ENCODE measurements at regions not wholly inside any gene's neighbourhood (a gene's known extent, or its start where the extent isn't known, plus 50 kb on each side); places are given as distances from the start of the nearest gene placed in this dataset.

DNA sequence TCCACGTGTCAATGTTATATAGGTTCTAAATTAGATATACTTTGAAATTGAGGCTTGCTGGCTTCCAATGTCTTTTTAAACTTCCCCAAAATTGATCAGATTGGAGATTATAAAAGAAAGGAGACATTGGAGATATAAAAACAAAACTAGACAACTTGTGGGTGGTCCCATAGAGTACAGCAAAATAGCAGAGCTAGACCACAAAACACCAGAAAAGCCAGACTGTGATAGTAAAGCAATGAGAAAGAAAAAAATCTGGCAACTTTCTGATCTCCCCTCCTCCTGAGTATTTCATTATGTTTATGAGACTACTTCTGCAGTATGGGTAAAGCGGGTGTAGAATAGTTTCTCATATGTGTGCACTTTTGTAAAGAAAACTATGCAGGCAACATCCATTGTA lies 713.8 kb upstream of the MEF2C start:
- DNase-seq (ENCODE audit: low spot score in 2 of 2) = no peak
- TF ChIP-seq, protein P1, sequence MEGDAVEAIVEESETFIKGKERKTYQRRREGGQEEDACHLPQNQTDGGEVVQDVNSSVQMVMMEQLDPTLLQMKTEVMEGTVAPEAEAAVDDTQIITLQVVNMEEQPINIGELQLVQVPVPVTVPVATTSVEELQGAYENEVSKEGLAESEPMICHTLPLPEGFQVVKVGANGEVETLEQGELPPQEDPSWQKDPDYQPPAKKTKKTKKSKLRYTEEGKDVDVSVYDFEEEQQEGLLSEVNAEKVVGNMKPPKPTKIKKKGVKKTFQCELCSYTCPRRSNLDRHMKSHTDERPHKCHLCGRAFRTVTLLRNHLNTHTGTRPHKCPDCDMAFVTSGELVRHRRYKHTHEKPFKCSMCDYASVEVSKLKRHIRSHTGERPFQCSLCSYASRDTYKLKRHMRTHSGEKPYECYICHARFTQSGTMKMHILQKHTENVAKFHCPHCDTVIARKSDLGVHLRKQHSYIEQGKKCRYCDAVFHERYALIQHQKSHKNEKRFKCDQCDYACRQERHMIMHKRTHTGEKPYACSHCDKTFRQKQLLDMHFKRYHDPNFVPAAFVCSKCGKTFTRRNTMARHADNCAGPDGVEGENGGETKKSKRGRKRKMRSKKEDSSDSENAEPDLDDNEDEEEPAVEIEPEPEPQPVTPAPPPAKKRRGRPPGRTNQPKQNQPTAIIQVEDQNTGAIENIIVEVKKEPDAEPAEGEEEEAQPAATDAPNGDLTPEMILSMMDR (IDR thresholded peaks at IDR 0.05) = no peak
- TF ChIP-seq POLR2A (IDR thresholded peaks at IDR 0.05) = no peak
- intact Hi-C loops (cut with DNase I; ENCODE audit: low total_unique reads) = no loop called here
- WGBS, 2 donors = 39 to 45% methylated on average over 2 of the region's 2 CpGs
- no peak overlapping the region for H3K4me3 ChIP-seq (ENCODE audit: low read depth, poor library complexity, severe bottlenecking)

DNA sequence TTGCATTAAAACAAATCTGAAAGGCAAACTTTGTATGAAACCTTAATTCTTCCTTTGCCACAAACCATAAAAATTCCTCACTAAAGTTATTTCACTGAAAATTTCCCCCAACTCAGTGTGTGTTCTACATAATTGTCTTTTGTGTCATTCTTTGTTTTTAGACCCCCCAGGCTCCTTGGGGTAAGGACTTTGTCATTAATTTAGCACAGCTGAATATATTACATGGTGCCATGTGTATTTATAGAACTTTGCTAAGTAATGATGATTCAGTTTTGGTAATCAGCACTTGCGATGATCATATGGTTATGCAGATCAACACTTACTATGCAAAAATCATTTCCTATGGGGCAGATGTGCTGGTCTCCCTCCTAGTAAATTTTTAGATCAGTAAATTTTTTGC lies 712.1 kb upstream of the MEF2C start:
- DNase-seq (ENCODE audit: low spot score in 2 of 2) = no peak
- intact Hi-C loops (cut with DNase I; ENCODE audit: low total_unique reads) = no loop called here
- WGBS, 2 donors = 61 to 77% methylated on average over 1 of the region's 1 CpG
- TF ChIP-seq POLR2A (IDR thresholded peaks at IDR 0.05) = no peak
- TF ChIP-seq, protein P1 (IDR thresholded peaks at IDR 0.05) = no peak
- no peak overlapping the region for H3K4me3 ChIP-seq (ENCODE audit: low read depth, poor library complexity, severe bottlenecking)

DNA sequence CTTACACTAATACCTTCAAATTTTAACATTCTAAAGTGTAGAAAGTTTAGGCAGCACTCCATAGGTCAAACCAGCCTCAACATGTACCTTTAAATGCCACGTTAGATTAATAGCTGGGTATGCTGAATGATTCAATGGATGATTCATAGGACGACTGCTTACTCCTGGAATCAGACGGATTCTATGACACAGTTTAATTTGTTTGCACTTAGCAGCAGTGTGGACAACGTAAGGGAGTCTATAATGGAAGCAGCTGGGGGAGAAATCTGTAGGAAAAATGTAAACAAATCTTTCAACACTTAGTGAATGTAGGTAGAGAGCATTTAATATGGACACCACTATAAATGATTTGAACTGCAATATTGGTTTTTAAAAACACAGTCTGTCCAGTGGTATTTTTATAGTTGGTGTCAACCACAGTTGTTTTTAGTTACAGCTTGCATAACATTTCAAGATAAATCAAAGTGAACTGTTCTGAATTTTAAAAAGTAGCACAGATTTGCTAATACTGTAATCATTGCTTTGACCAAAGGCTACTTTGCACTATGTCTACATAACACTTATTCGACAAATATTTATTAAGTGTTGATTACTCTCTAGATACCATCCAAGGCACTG lies 701.5 kb upstream of the MEF2C start:
- 36 to 50% methylated on average over 5 of the region's 5 CpGs for WGBS, 2 donors

DNA sequence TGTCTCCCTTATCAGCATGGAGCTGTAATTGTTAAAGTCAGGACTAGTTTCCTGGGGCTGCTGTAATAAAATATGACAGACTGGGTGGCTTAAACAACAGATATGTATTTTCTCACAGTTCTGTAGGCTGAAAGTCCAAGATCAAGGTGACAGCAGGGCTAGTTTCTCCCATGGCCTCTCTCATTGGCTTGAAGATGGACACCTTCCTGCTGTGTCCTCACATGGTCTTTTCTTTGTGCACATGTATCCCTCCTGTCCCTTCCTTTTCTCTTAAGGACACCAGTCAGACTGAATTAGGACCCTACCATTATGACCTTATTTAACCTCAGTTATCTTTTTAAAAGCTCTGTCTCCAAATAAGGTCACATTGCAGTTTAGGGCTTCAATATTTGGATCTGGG lies 700.5 kb upstream of the MEF2C start:
- TF ChIP-seq, protein P1 (IDR thresholded peaks at IDR 0.05) = no peak
- no peak for TF ChIP-seq POLR2A (IDR thresholded peaks at IDR 0.05)
- DNase-seq (ENCODE audit: low spot score in 2 of 2) = no peak
- no peak overlapping the region for H3K4me3 ChIP-seq (ENCODE audit: low read depth, poor library complexity, severe bottlenecking)
- intact Hi-C loops (cut with DNase I; ENCODE audit: low total_unique reads) = no loop called here

More for the DNA sequence above, 701.5 kb upstream of the MEF2C start:
- DNase-seq (ENCODE audit: low spot score in 2 of 2) = no peak
- no peak for TF ChIP-seq POLR2A (IDR thresholded peaks at IDR 0.05)
- TF ChIP-seq, protein P1 (IDR thresholded peaks at IDR 0.05) = no peak
- no peak overlapping the region for H3K4me3 ChIP-seq (ENCODE audit: low read depth, poor library complexity, severe bottlenecking)
- intact Hi-C loops (cut with DNase I; ENCODE audit: low total_unique reads) = no loop called here

DNA sequence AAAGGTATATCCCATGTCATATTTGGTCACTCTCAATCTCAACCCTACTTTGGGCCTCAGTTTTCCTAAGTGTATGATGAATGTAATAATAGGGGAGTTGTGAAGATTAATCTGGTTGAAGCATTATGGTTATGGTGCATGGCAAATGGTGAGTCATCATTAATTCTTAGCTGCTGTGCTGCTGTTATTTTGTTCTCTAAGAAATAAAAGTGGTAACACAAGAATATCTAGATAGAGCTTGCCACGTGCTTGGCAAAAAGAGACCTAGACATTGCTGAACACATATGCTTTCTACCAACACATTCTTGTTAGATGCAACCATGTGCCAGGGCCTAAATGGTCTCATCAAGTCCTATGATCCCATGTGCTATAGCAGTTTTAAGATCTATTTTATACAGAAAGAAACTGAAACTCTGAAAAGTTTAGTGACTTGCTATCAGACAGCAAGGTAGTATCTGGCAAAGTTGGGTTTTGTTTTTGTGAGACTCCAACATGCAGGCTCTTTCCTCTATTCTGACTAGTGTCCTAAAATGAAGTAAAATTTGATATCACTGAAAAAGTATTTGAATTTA lies 699.9 kb upstream of the MEF2C start:
- WGBS, 2 donors = 43 to 61% methylated on average over 1 of the region's 1 CpG
- H3K4me3 ChIP-seq (ENCODE audit: low read depth, poor library complexity, severe bottlenecking) = no peak overlapping the region
- intact Hi-C loops (cut with DNase I; ENCODE audit: low total_unique reads) = no loop called here
- TF ChIP-seq, protein P1 (IDR thresholded peaks at IDR 0.05) = no peak
- no peak for TF ChIP-seq POLR2A (IDR thresholded peaks at IDR 0.05)
- DNase-seq (ENCODE audit: low spot score in 2 of 2) = no peak

DNA sequence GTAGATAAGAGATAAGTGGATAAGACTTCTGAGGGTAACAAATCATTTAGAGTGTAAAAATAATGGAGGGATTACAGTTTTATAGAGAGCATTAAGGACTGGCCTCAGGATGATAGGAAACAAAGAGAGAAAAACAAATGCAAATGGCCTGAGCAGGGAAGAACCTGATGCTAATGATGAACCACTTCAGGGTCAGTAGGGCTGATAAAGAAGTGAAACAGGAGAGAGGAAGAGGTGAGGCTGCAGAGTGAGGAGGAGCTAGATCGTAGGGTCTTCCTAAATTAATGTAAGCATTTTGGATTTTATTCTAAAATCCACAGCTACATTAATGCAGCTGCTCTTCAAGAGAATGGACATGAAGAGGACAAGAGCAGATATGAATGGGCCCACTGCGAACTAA lies 698.0 kb upstream of the MEF2C start:
- H3K4me3 ChIP-seq (ENCODE audit: low read depth, poor library complexity, severe bottlenecking) = no peak overlapping the region
- intact Hi-C loops (cut with DNase I; ENCODE audit: low total_unique reads) = no loop called here
- no peak for TF ChIP-seq POLR2A (IDR thresholded peaks at IDR 0.05)
- TF ChIP-seq, protein P1 (IDR thresholded peaks at IDR 0.05) = no peak
- no peak for DNase-seq (ENCODE audit: low spot score in 2 of 2)
- 91 to 94% methylated on average over 2 of the region's 2 CpGs for WGBS, 2 donors
